ENCODE measurements at regions not wholly inside any gene's neighbourhood (a gene's known extent, or its start where the extent isn't known, plus 50 kb on each side); places are given as distances from the start of the nearest gene placed in this dataset.

- no peak for DNase-seq
Observed at GRCh38 chr4:151830168-151830567, 69.4 kb upstream of the GATB start.

- DNase-seq: no peak
Observed at GRCh38 chr4:151829309-151829708, 68.5 kb upstream of the GATB start.

GRCh38 chr4:151824656-151825055, 63.8 kb upstream of the GATB start:
- DNase-seq: no peak

GRCh38 chr4:151822331-151822730, 61.5 kb upstream of the GATB start:
- no peak for DNase-seq

GRCh38 chr4:151820004-151820403, 59.2 kb upstream of the GATB start:
- no peak for DNase-seq

GRCh38 chr4:151811403-151811802, 50.6 kb upstream of the GATB start:
- no peak for DNase-seq

All from activated gamma-delta T cell treated with Interleukin-2 at 50 U/mL for 16 hours (primary cell).